Activated B cell treated with CpG ODN at 0.5 μM for 24 hours (primary cell): ENCODE measurements at regions not wholly inside any gene's neighbourhood (a gene's known extent, or its start where the extent isn't known, plus 50 kb on each side); places are given as distances from the start of the nearest gene placed in this dataset.

Experiments used
- ATAC-seq: fragments of 200-7000 bp; cut with Tn5 transposase; one replicate; pipeline ENCODE4 v1.10.0; 2021; ENCODE audit warnings: low read depth, mild to moderate bottlenecking, moderate library complexity
- CTCF ChIA-PET: fragments of 350-600 bp; sonication (Branson Sonifier 250); formaldehyde crosslinking; loops from one replicate; lab custom pipeline; 2021; ENCODE audit warnings: antibody characterized with exemption; lab: Charles Lee
- POLR2A ChIA-PET: fragments of 350-600 bp; sonication (Branson Sonifier 250); formaldehyde crosslinking; loops from one replicate; lab custom pipeline; 2021; ENCODE audit warnings: antibody characterized with exemption; lab: Charles Lee
- DNase-seq: peaks from one replicate; pipeline ENCODE4 v3.0.0; 2022
- H3K27ac Mint-ChIP-seq: one replicate; pipeline ENCODE4 v1.8.0; 2020; ENCODE audit warnings: mixed read lengths
- H3K27me3 Mint-ChIP-seq: one replicate; pipeline ENCODE4 v1.8.0; 2021; ENCODE audit warnings: mixed read lengths
- H3K36me3 Mint-ChIP-seq: one replicate; pipeline ENCODE4 v1.8.0; 2021; ENCODE audit warnings: low read depth, mixed read lengths
- H3K4me1 Mint-ChIP-seq: one replicate; pipeline ENCODE4 v1.8.0; 2021; ENCODE audit warnings: mixed read lengths
- H3K4me3 Mint-ChIP-seq: one replicate; pipeline ENCODE4 v1.8.0; 2020; ENCODE audit warnings: mild to moderate bottlenecking, mixed read lengths
- H3K9me3 Mint-ChIP-seq: one replicate; pipeline ENCODE4 v1.8.0; 2020; ENCODE audit warnings: mixed read lengths
- CTCF ChIP-seq: fragments of 200-600 bp; IDR thresholded peaks from one replicate; pipeline ENCODE4 v1.8.0; 2022; ENCODE audit warnings: antibody characterized with exemption, mild to moderate bottlenecking
- intact Hi-C: fragments of 100-400 bp; cut with micrococcal nuclease; formaldehyde crosslinking; loops from one replicate; pipeline ENCODE4 v1.15.1; 2024

GRCh38 chr14:84017495-84017894 is 1512.4 kb upstream of the FLRT2 start:
- ATAC-seq: no peak

GRCh38 chr14:84021433-84021832 is 1508.5 kb upstream of the FLRT2 start:
- H3K9me3 Mint-ChIP-seq: peaks cover 10% of the 10 kb centered on the region
- no peak overlapping the region for H3K4me3 Mint-ChIP-seq
- intact Hi-C loops: no loop called here
- POLR2A ChIA-PET: no interaction called here
- H3K27ac Mint-ChIP-seq: no peak overlapping the region
- DNase-seq: no peak
- H3K36me3 Mint-ChIP-seq: no peaks in the 10 kb centered on the region
- H3K4me1 Mint-ChIP-seq: no peaks in the 10 kb centered on the region
- no peak for ATAC-seq
- no peak for TF ChIP-seq CTCF
- no peaks in the 10 kb centered on the region for H3K27me3 Mint-ChIP-seq
- CTCF ChIA-PET: no interaction called here

More at GRCh38 chr14:84017495-84017894, 1512.4 kb upstream of the FLRT2 start:
- Mint-ChIP-seq H3K27ac (no peak overlapping the region), H3K9me3 (peaks cover 14% of the 10 kb centered on the region), H3K27me3 (no peaks in the 10 kb centered on the region), H3K4me1 (no peaks in the 10 kb centered on the region), H3K4me3 (no peak overlapping the region), H3K36me3 (no peaks in the 10 kb centered on the region)
- intact Hi-C loops: no loop called here
- CTCF ChIA-PET: no interaction called here
- DNase-seq: no peak
- TF ChIP-seq CTCF: no peak
- POLR2A ChIA-PET: no interaction called here

GRCh38 chr14:84024231-84024820 is 1505.6 kb upstream of the FLRT2 start:
- H3K36me3 Mint-ChIP-seq: no peaks in the 10 kb centered on the region
- H3K9me3 Mint-ChIP-seq: peaks cover 7% of the 10 kb centered on the region
- POLR2A ChIA-PET: no interaction called here
- ATAC-seq (no peak), DNase-seq (no peak)
- no peak for TF ChIP-seq CTCF
- no peak overlapping the region for H3K27ac Mint-ChIP-seq
- H3K27me3 Mint-ChIP-seq: no peaks in the 10 kb centered on the region
- H3K4me3 Mint-ChIP-seq: no peak overlapping the region
- CTCF ChIA-PET: no interaction called here
- H3K4me1 Mint-ChIP-seq: no peaks in the 10 kb centered on the region
- intact Hi-C loops: no loop called here

GRCh38 chr14:84025106-84026012 is 1504.6 kb upstream of the FLRT2 start:
- ATAC-seq: no peak
- H3K27ac Mint-ChIP-seq: no peak overlapping the region
- CTCF ChIA-PET: no interaction called here
- peaks cover 7% of the 10 kb centered on the region for H3K9me3 Mint-ChIP-seq
- no peaks in the 10 kb centered on the region for H3K4me1 Mint-ChIP-seq
- H3K27me3 Mint-ChIP-seq: no peaks in the 10 kb centered on the region
- no peak overlapping the region for H3K4me3 Mint-ChIP-seq
- POLR2A ChIA-PET: no interaction called here
- intact Hi-C loops: no loop called here
- no peak for TF ChIP-seq CTCF
- no peak for DNase-seq
- H3K36me3 Mint-ChIP-seq: no peaks in the 10 kb centered on the region

- Mint-ChIP-seq H3K27ac (no peak overlapping the region), H3K4me3 (no peak overlapping the region), H3K4me1 (no peaks in the 10 kb centered on the region), H3K36me3 (no peaks in the 10 kb centered on the region), H3K9me3 (peaks cover 6% of the 10 kb centered on the region), H3K27me3 (no peaks in the 10 kb centered on the region)
- POLR2A ChIA-PET: no interaction called here
- intact Hi-C loops: no loop called here
- ATAC-seq (no peak), DNase-seq (no peak)
- no peak for TF ChIP-seq CTCF
- CTCF ChIA-PET: no interaction called here
Measured at GRCh38 chr14:84027351-84027750, 1502.6 kb upstream of the FLRT2 start.
